Mucosa of stomach (tissue), 1 donor: ENCODE measurements at regions not wholly inside any gene's neighbourhood (a gene's known extent, or its start where the extent isn't known, plus 50 kb on each side); places are given as distances from the start of the nearest gene placed in this dataset.
"Not testable (repeated sequence)": the region's sequence is repeated elsewhere in the genome, so short reads cannot be mapped to it uniquely, and the experiment has no call there.

Experiments used
- H3K27me3 ChIP-seq: one replicate; pipeline ENCODE4 v1.7.0; 2013; ENCODE audit warnings: mild to moderate bottlenecking, low read length; ENCODE audit not compliant: control insufficient read depth, insufficient read depth
- H3K36me3 ChIP-seq: one replicate; pipeline ENCODE4 v1.7.0; 2013; ENCODE audit warnings: low read length; ENCODE audit not compliant: control insufficient read depth, insufficient read depth
- H3K4me1 ChIP-seq: one replicate; pipeline ENCODE4 v1.7.0; 2013; ENCODE audit warnings: mild to moderate bottlenecking, low read length; ENCODE audit not compliant: control insufficient read depth, insufficient read depth
- H3K4me3 ChIP-seq: one replicate; pipeline ENCODE4 v1.7.0; 2013; ENCODE audit warnings: low read length
- H3K9ac ChIP-seq: one replicate; pipeline ENCODE4 v1.7.0; 2013; ENCODE audit warnings: mild to moderate bottlenecking, low read length, moderate library complexity
- H3K9me3 ChIP-seq: one replicate; pipeline ENCODE4 v1.7.0; 2013; ENCODE audit warnings: mild to moderate bottlenecking, low read length, moderate library complexity; ENCODE audit not compliant: control insufficient read depth
- donor health status: Pancreatic carcinoma.

GRCh38 chr13:90502153-90502552, 845.3 kb upstream of the MIR17HG start:
- Histone ChIP-seq H3K4me1 (no peaks in the 10 kb centered on the region), H3K9ac (no peak overlapping the region), H3K4me3 (no peak overlapping the region), H3K36me3 (no peaks in the 10 kb centered on the region), H3K27me3 (no peaks in the 10 kb centered on the region), H3K9me3 (no peaks in the 10 kb centered on the region)

- Histone ChIP-seq H3K9me3 (no peaks in the 10 kb centered on the region), H3K4me3 (no peak overlapping the region), H3K9ac (no peak overlapping the region), H3K4me1 (no peaks in the 10 kb centered on the region), H3K27me3 (no peaks in the 10 kb centered on the region), H3K36me3 (no peaks in the 10 kb centered on the region)
Measured at GRCh38 chr13:90502762-90503161, 844.7 kb upstream of the MIR17HG start.

DNA sequence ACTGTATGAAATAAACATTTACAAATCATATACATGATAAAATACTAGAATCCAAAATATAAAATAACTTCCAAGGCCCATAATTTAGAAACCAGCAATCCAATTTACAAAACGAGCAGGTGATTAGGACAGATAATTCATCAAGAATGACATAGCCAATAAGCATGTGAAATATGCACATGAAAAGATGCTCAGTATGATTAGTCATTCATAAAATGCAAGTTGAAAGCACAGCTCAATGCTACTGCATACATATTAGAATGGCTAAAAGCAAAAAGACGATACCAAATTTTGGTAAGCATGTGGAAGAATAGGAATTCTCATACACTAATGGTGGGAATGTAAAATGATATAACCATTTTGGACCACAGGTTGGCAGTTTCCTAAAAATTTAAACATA, 837.2 kb upstream of the MIR17HG start:
- no peaks in the 10 kb centered on the region for H3K9me3 ChIP-seq
- H3K4me3 ChIP-seq: no peak overlapping the region
- no peaks in the 10 kb centered on the region for H3K36me3 ChIP-seq
- H3K9ac ChIP-seq: no peak overlapping the region
- no peaks in the 10 kb centered on the region for H3K27me3 ChIP-seq
- H3K4me1 ChIP-seq: no peaks in the 10 kb centered on the region

- Histone ChIP-seq H3K4me3 (no peak overlapping the region), H3K4me1 (no peaks in the 10 kb centered on the region), H3K36me3 (no peaks in the 10 kb centered on the region), H3K9ac (no peak overlapping the region), H3K27me3 (no peaks in the 10 kb centered on the region), H3K9me3 (no peaks in the 10 kb centered on the region)
Measured at GRCh38 chr13:90511903-90512302, 835.6 kb upstream of the MIR17HG start.

DNA sequence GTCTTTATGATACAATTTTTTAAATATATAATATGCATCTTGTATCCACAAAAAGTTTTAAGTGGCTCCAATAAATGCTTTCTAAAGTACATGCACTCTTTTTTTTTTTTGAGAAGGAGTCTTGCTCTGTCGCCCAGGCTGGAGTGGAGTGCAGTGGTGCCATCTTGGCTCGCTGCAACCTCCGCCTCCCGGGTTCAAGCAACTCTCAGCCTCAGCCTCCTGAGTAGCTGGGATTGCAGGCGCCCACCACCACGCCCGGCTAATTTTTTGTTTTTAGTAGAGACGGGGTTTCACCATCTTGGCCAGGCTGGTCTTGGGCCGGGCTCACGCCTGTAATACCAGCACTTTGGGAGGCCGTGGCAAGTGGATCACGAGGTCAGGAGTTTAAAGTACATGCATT, 832.8 kb upstream of the MIR17HG start:
- H3K9me3 ChIP-seq, H3K36me3 ChIP-seq, H3K4me3 ChIP-seq, H3K27me3 ChIP-seq, H3K4me1 ChIP-seq, H3K9ac ChIP-seq: not testable (repeated sequence)

DNA sequence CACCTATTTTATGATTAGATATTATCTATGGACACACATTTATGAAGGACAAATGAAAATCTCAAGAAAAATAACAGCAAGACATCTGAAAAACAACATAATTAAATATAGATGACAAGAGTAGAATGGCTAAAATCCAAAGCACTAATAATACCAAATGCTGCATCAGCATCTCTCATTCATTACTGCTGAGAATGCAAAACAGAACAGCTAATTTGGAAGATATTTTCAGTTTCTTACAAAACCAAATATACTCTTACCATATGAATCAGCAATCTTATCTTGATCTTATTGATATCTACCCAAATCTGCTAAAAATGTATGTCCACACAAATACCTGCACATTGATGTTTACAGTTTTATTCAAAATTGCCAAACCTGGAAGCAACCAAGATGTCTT, 829.1 kb upstream of the MIR17HG start:
- no peaks in the 10 kb centered on the region for H3K4me1 ChIP-seq
- H3K9me3 ChIP-seq: no peaks in the 10 kb centered on the region
- no peak overlapping the region for H3K9ac ChIP-seq
- H3K36me3 ChIP-seq: no peaks in the 10 kb centered on the region
- no peak overlapping the region for H3K4me3 ChIP-seq
- H3K27me3 ChIP-seq: no peaks in the 10 kb centered on the region

GRCh38 chr13:90519157-90519556, 828.3 kb upstream of the MIR17HG start:
- Histone ChIP-seq H3K27me3 (no peaks in the 10 kb centered on the region), H3K9me3 (no peaks in the 10 kb centered on the region), H3K4me1 (no peaks in the 10 kb centered on the region), H3K9ac (no peak overlapping the region), H3K36me3 (no peaks in the 10 kb centered on the region), H3K4me3 (no peak overlapping the region)

DNA sequence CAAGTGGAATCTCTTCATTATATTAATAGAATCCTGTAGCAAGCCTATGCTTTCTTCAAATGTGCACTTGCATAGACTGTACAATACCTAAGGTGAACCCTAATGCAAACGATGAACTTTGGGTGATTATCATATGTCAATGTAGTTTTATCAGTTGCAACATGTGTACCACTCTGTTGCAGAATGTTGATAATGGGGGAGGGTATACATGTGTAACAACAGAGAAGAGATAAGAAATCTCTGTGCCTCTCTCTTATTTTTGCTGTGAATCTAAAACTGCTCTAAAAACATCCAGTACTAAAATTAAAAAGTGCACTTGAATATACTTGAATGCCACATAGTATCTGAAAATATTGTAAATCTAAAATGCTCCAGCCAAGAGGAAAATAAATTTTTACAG, 820.8 kb upstream of the MIR17HG start:
- no peaks in the 10 kb centered on the region for H3K9me3 ChIP-seq
- no peak overlapping the region for H3K4me3 ChIP-seq
- no peaks in the 10 kb centered on the region for H3K36me3 ChIP-seq
- no peaks in the 10 kb centered on the region for H3K27me3 ChIP-seq
- H3K4me1 ChIP-seq: no peaks in the 10 kb centered on the region
- H3K9ac ChIP-seq: no peak overlapping the region

- no peaks in the 10 kb centered on the region for H3K9me3 ChIP-seq
- no peak overlapping the region for H3K4me3 ChIP-seq
- H3K27me3 ChIP-seq: no peaks in the 10 kb centered on the region
- H3K9ac ChIP-seq: no peak overlapping the region
- H3K36me3 ChIP-seq: no peaks in the 10 kb centered on the region
- H3K4me1 ChIP-seq: no peaks in the 10 kb centered on the region
Measured at GRCh38 chr13:90531744-90532143, 815.7 kb upstream of the MIR17HG start.

GRCh38 chr13:90532861-90533492, 814.5 kb upstream of the MIR17HG start:
- Histone ChIP-seq H3K4me3 (no peak overlapping the region), H3K4me1 (no peaks in the 10 kb centered on the region)

GRCh38 chr13:90533866-90534265, 813.6 kb upstream of the MIR17HG start:
- Histone ChIP-seq H3K4me1 (no peaks in the 10 kb centered on the region), H3K4me3 (no peak overlapping the region), H3K9ac (no peak overlapping the region), H3K27me3 (no peaks in the 10 kb centered on the region), H3K36me3 (no peaks in the 10 kb centered on the region), H3K9me3 (no peaks in the 10 kb centered on the region)

More at GRCh38 chr13:90532861-90533492, 814.5 kb upstream of the MIR17HG start:
- Histone ChIP-seq H3K27me3 (no peaks in the 10 kb centered on the region), H3K36me3 (no peaks in the 10 kb centered on the region), H3K9me3 (no peaks in the 10 kb centered on the region), H3K9ac (no peak overlapping the region)

DNA sequence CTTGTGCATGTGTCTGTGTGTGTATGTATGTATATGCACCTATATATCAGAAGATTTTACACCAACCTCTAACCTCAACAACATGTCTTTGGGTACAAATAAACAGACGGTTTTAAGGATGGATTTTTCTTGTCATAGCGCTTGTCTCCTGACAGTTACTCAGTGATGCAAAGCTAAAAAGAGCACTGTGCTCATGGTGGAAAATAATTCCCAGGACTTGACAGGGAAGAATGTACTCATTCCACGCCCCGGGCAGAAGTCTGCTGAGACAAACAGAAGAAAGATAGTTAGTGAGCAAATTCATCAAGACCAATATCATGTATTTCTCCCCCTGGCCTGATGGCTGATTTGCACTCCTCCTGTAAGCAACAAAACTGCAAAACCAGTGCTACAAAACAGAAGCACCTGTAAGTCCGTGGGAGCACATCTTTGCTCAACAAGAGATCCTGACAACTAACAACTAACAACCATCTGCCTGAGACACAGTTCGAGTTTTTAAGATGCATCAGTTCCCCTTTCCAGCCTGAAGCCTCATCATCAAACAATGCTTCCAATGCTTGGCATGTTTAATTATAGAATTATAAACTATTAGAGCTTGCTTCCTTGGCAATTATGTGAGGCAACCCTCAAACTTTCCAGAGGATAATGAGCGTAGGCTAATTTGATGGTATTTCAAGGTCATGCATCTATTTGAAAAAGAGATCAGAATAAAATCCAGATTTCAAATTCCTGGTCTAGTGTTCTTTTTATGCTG, 812.7 kb upstream of the MIR17HG start:
- H3K9ac ChIP-seq: no peak overlapping the region
- H3K27me3 ChIP-seq: no peaks in the 10 kb centered on the region
- no peaks in the 10 kb centered on the region for H3K36me3 ChIP-seq
- no peaks in the 10 kb centered on the region for H3K4me1 ChIP-seq
- H3K9me3 ChIP-seq: no peaks in the 10 kb centered on the region
- no peak overlapping the region for H3K4me3 ChIP-seq
